Coronary artery (tissue), 2 donors: ENCODE measurements at regions not wholly inside any gene's neighbourhood (a gene's known extent, or its start where the extent isn't known, plus 50 kb on each side); places are given as distances from the start of the nearest gene placed in this dataset.
"Not testable (repeated sequence)": the region's sequence is repeated elsewhere in the genome, so short reads cannot be mapped to it uniquely, and the experiment has no call there.

Experiments
- DNase-seq: peaks from one replicate; pipeline ENCODE4 v3.0.0-alpha.2; 2017; ENCODE audit warnings: low spot score
- H3K27ac ChIP-seq, 2 donors: fragments of 200-600 bp; sonication (generic); one replicate each; pipeline ENCODE4 v1.5.1; 2016 to 2019
- H3K4me3 ChIP-seq: fragments of 200-600 bp; sonication (generic); 2 replicates; pipeline ENCODE4 v1.5.1; 2016; ENCODE audit warnings: mild to moderate bottlenecking, moderate library complexity
- CTCF ChIP-seq: fragments of 200-600 bp; sonication (generic); IDR thresholded peaks from one replicate; pipeline ENCODE4 v1.5.1; 2019; ENCODE audit warnings: antibody characterized with exemption

- no peak for TF ChIP-seq CTCF
- DNase-seq, result no peak
- no peak overlapping the region for H3K27ac ChIP-seq
These were observed 464.3 kb upstream of the ADARB2 start for GRCh38 chr10:2201534-2202099.

GRCh38 chr10:2197663-2198062 lies 460.3 kb upstream of the ADARB2 start:
- no peak overlapping the region for H3K27ac ChIP-seq

More at GRCh38 chr10:2201534-2202099, 464.3 kb upstream of the ADARB2 start:
- no peak overlapping the region for H3K4me3 ChIP-seq

GRCh38 chr10:2196272-2196671 lies 458.9 kb upstream of the ADARB2 start:
- no peak for TF ChIP-seq CTCF

More at GRCh38 chr10:2197663-2198062, 460.3 kb upstream of the ADARB2 start:
- no peak for TF ChIP-seq CTCF
- no peak for DNase-seq
- H3K4me3 ChIP-seq, result no peak overlapping the region

GRCh38 chr10:2189356-2189755 lies 452.0 kb upstream of the ADARB2 start:
- not testable (repeated sequence) for H3K27ac ChIP-seq, DNase-seq

More at GRCh38 chr10:2196272-2196671, 458.9 kb upstream of the ADARB2 start:
- no peak for DNase-seq
- Histone ChIP-seq H3K4me3 (no peak overlapping the region), H3K27ac (no peak overlapping the region)

GRCh38 chr10:2188371-2188770 lies 451.0 kb upstream of the ADARB2 start:
- Histone ChIP-seq H3K4me3 (no peak overlapping the region), H3K27ac (no peak overlapping the region)
- DNase-seq, result no peak
- no peak for TF ChIP-seq CTCF

More at GRCh38 chr10:2189356-2189755, 452.0 kb upstream of the ADARB2 start:
- H3K4me3 ChIP-seq, result not testable (repeated sequence)

GRCh38 chr10:2173327-2173726 lies 436.0 kb upstream of the ADARB2 start:
- TF ChIP-seq CTCF, result no peak
- H3K4me3 ChIP-seq, result no peak overlapping the region
- no peak overlapping the region for H3K27ac ChIP-seq
- no peak for DNase-seq

- DNase-seq, result no peak
- no peak overlapping the region for H3K4me3 ChIP-seq
- TF ChIP-seq CTCF, result no peak
- no peak overlapping the region for H3K27ac ChIP-seq
These were observed 428.6 kb upstream of the ADARB2 start for GRCh38 chr10:2165771-2166460.
